Esophagus muscularis mucosa (tissue), 4 donors: ENCODE measurements at regions not wholly inside any gene's neighbourhood (a gene's known extent, or its start where the extent isn't known, plus 50 kb on each side); places are given as distances from the start of the nearest gene placed in this dataset.

Experiments
- CTCF ChIP-seq, 3 experiments: fragments of 200-600 bp in 2 of 3; fragments of 450-650 bp in 1 of 3; sonication (generic) in 2 of 3; IDR thresholded peaks; one replicate each; pipeline ENCODE4 v1.5.1; 2017 to 2019; ENCODE audit warnings: antibody characterized with exemption in 3 of 3, mild to moderate bottlenecking in 2 of 3, moderate library complexity in 1 of 3
- EP300 ChIP-seq: sonication (generic); formaldehyde crosslinking; IDR thresholded peaks from one replicate; pipeline ENCODE4 v1.6.1; 2017; ENCODE audit warnings: antibody characterized with exemption
- POLR2A ChIP-seq: fragments of 450-650 bp; IDR thresholded peaks from one replicate; pipeline ENCODE4 v1.6.1; 2017; ENCODE audit warnings: antibody characterized with exemption, moderate library complexity, mild to moderate bottlenecking, low read depth
- POLR2AphosphoS5 ChIP-seq, 2 donors: sonication (generic); formaldehyde crosslinking; IDR thresholded peaks; one replicate each; pipeline ENCODE4 v1.6.1; 2017; ENCODE audit warnings: antibody characterized with exemption in 2 of 2

DNA sequence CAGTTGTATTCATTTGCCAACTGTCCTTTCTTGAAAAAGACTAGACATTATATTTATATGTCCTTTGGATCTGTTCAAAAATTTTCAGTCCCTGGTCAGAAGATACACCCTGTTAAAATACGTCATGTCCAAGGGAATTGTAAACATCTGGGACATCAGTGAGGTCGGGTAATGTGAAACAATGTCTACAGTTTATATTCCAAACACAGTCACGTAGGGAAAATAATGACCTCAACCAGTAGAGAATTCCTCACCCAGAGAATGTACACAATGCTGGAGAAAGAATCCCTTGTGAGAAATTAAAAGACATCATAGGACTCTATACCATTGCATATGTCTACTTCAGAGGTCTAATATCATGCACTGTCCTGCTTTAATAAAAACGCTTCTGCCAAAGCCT lies 888.0 kb upstream of the CHAC2 start:
- TF ChIP-seq POLR2AphosphoS5 (IDR thresholded peaks at IDR 0.05): no peak
- TF ChIP-seq CTCF (IDR thresholded peaks at IDR 0.05): no peak
- no peak for TF ChIP-seq POLR2A
- no peak for TF ChIP-seq EP300
